ENCODE measurements at regions not wholly inside any gene's neighbourhood (a gene's known extent, or its start where the extent isn't known, plus 50 kb on each side); places are given as distances from the start of the nearest gene placed in this dataset.
A peak's percentile ranks its signal among the peaks of the same experiment; 100 is the strongest.

DNA sequence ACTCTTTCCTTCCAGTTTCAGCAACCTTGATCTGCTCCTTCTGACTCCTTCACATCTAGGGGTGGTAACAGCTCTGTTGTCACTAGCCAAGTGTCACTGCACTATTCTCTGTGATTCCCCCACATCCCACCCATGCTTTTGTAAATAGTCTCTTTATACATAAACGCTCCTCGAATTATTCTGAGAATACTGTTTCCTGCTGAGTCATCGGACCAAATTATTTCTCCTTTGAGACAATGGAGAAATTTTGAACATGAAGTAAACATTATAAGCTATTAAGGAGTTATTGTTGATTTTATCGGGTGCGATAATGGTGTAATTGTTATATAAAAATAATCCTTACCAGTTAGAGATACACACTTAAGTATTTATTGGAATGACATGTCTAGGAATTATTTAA, 245.1 kb upstream of the RPS6KA3 start:
- Mint-ChIP-seq H3K27ac (no peak overlapping the region), H3K9me3 (peaks cover 21% of the 10 kb centered on the region), H3K4me1 (peaks cover 27% of the 10 kb centered on the region), H3K36me3 (ENCODE audit: low read depth) (peaks cover 7% of the 10 kb centered on the region), H3K4me3 (no peak overlapping the region), H3K27me3 (peaks cover 17% of the 10 kb centered on the region)
- intact Hi-C loops (cut with micrococcal nuclease) = loop anchor here (10.0 kb wide), 1 partner anchor 863 kb away; the partner anchor contains the start of gene CNKSR2
- DNase-seq = no peak

DNA sequence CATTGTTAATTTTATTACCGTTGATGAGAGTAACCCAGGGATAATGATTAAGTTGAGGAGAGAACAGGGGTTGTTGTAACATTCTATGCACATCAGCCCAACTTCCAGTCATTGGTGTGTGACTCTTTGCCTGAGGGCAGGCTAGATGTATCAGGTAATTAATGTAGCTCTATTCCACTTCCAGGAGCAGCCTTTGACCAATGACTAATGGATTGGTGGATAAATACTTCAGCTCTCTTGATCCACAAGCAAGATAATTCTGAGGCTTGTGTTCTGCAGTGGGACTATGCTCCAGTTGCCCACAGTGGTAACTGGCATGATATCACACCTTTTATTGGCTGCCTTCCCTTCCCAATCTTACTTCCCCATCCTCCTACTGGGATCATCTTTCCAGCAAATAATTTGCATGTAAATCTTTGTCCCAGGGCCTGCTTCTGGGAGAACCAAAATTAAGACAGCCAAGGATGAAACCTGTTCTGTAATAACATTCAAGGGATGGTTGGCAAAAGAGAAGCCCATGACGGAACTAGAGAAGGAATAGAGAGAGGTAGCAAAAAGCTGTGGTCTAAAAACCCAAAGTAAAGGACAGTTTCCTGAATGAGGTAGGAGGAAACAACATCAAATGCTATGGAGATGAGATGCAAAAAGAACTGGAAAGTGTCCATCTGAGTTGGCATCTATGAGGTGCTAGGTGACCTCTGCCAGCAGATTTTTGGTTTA, 241.4 kb upstream of the RPS6KA3 start:
- Mint-ChIP-seq H3K4me1 (peaks cover 7% of the 10 kb centered on the region), H3K27me3 (peaks cover 31% of the 10 kb centered on the region), H3K4me3 (no peak overlapping the region), H3K9me3 (peaks cover 15% of the 10 kb centered on the region), H3K27ac (no peak overlapping the region), H3K36me3 (ENCODE audit: low read depth) (peaks cover 3% of the 10 kb centered on the region)
- intact Hi-C loops (cut with micrococcal nuclease) = no loop called here
- DNase-seq = peak; percentile 2

DNA sequence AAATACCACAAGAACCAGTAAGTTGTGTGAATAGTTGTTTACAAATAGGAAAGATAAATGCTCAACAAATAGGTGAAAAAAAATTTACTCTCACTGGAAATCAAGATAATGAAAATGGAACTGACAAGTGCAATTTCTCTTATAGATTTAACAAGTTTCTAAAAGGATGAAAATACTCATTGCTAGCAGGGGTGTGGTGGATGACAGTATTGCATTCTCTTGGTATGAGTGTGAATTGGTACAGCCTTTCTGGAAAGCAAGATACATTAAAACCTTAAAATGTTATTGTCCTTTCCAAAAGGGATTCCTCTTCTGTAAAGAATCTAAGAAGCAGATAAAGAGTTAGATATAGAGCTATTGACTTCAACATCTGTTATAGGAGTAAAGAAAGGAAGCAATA, 240.0 kb upstream of the RPS6KA3 start:
- H3K36me3 Mint-ChIP-seq (ENCODE audit: low read depth) = peaks cover 3% of the 10 kb centered on the region
- peaks cover 14% of the 10 kb centered on the region for H3K9me3 Mint-ChIP-seq
- peak; percentile 26 for DNase-seq
- H3K27ac Mint-ChIP-seq = no peak overlapping the region
- intact Hi-C loops (cut with micrococcal nuclease) = no loop called here
- no peak overlapping the region for H3K4me3 Mint-ChIP-seq
- peaks cover 38% of the 10 kb centered on the region for H3K27me3 Mint-ChIP-seq
- H3K4me1 Mint-ChIP-seq = peaks cover 6% of the 10 kb centered on the region

DNA sequence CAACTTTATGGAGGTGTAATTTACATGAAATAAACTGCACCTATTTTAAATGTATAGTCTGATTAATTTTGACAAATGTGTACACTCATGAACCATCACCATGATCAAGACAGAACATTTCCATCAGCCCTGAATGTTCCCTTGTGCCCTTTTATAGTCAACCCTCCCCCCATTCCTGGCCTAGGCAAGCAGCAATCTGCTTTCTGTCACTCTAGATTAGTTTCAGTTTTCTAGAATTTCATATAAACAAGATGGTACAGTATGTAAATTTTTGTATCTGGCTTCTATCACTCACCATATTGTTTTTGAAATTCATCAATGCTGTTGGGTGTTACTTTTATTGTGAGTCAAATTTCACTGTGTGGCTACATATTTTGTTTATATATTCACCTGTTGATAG, 234.2 kb upstream of the RPS6KA3 start:
- intact Hi-C loops (cut with micrococcal nuclease) = loop anchor here (2.0 to 5.0 kb wide), 2 partner anchors 14 to 234 kb away; partner anchors contain the start of gene RPS6KA3
- Mint-ChIP-seq H3K9me3 (peaks cover 3% of the 10 kb centered on the region), H3K4me1 (peaks cover 15% of the 10 kb centered on the region), H3K27ac (no peak overlapping the region), H3K27me3 (peaks cover 39% of the 10 kb centered on the region), H3K4me3 (no peak overlapping the region), H3K36me3 (ENCODE audit: low read depth) (no peaks in the 10 kb centered on the region)
- peak; percentile 31 for DNase-seq

DNA sequence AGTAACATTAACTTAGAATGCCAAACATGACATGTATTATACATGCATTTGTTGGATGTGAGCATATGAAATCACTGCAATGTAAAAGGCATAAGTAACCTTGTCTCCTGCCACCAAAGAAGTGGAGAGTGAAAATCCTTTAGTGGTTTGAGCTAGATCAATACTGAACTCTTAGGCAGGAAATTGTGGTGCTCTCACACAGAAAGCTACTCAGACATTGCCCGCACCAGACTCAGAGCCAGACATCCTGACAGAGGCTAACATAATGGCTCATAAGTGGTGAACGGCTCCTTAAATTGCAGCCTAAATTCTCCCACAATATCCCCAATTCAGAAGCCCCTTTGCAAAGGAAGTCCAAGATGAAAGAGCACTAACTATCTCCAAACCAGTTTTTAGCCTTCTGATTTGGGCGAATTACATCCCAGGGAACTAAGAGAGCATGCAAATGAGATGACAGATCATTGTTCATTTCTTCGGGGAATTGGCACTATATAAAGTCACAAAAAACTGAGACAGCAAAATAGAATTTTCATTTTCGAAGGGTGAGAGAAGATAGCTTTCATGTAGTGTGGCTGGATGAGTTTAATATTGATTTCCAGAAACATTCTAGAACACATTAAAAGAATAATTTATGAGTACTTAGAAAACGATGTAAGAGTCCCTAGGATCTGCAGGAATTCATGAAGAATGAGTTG, 233.6 kb upstream of the RPS6KA3 start:
- intact Hi-C loops (cut with micrococcal nuclease) = loop anchor here (2.0 to 5.0 kb wide), 2 partner anchors 14 to 233 kb away; partner anchors contain the start of gene RPS6KA3
- peak overlapping the region; percentile 48 for H3K4me3 Mint-ChIP-seq

GRCh38 chrX:20499763-20500162, 233.1 kb upstream of the RPS6KA3 start:
- peak overlapping the region; percentile 35 for H3K4me3 Mint-ChIP-seq
- peaks cover 3% of the 10 kb centered on the region for H3K9me3 Mint-ChIP-seq
- no peak overlapping the region for H3K27ac Mint-ChIP-seq
- H3K27me3 Mint-ChIP-seq = peaks cover 44% of the 10 kb centered on the region
- intact Hi-C loops (cut with micrococcal nuclease) = loop anchor here (2.0 to 5.0 kb wide), 2 partner anchors 15 to 232 kb away; partner anchors contain the start of gene RPS6KA3
- peaks cover 15% of the 10 kb centered on the region for H3K4me1 Mint-ChIP-seq
- no peak for DNase-seq
- H3K36me3 Mint-ChIP-seq (ENCODE audit: low read depth) = no peaks in the 10 kb centered on the region

More for the DNA sequence above, 233.6 kb upstream of the RPS6KA3 start:
- Mint-ChIP-seq H3K27me3 (peaks cover 43% of the 10 kb centered on the region), H3K9me3 (peaks cover 3% of the 10 kb centered on the region), H3K36me3 (ENCODE audit: low read depth) (no peaks in the 10 kb centered on the region), H3K4me1 (peaks cover 15% of the 10 kb centered on the region), H3K27ac (no peak overlapping the region)
- DNase-seq = peak; percentile 73

GRCh38 chrX:20498851-20499635, 232.3 kb upstream of the RPS6KA3 start:
- Mint-ChIP-seq H3K27me3 (peaks cover 41% of the 10 kb centered on the region), H3K4me3 (no peak overlapping the region), H3K4me1 (peaks cover 15% of the 10 kb centered on the region), H3K9me3 (peaks cover 1% of the 10 kb centered on the region), H3K27ac (no peak overlapping the region), H3K36me3 (ENCODE audit: low read depth) (no peaks in the 10 kb centered on the region)
- DNase-seq = no peak
- intact Hi-C loops (cut with micrococcal nuclease) = no loop called here

DNA sequence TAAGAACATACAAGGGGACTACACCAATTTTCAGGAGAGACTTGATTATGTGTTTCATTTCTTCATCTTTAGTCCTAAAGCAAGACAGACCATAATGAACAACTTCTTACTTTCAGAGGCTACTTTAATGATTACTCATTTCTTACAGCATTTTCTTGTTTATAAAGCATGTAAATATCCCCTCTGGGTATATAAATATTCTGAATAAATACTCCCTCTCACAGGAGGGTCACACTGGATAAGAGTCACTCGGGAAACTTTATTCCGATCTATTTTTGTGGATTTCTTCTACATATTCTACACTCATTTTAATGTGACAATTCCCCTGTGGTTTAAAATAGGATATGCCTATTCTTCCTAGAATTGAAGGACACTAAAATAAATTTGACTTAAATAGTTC, 228.9 kb upstream of the RPS6KA3 start:
- Mint-ChIP-seq H3K36me3 (ENCODE audit: low read depth) (no peaks in the 10 kb centered on the region), H3K4me3 (no peak overlapping the region), H3K27me3 (peaks cover 27% of the 10 kb centered on the region), H3K4me1 (peaks cover 11% of the 10 kb centered on the region), H3K9me3 (no peaks in the 10 kb centered on the region), H3K27ac (no peak overlapping the region)
- intact Hi-C loops (cut with micrococcal nuclease) = no loop called here
- DNase-seq = peak; percentile 1

- Mint-ChIP-seq H3K4me3 (no peak overlapping the region), H3K4me1 (peaks cover 7% of the 10 kb centered on the region), H3K27me3 (peaks cover 6% of the 10 kb centered on the region), H3K36me3 (ENCODE audit: low read depth) (no peaks in the 10 kb centered on the region), H3K27ac (no peak overlapping the region), H3K9me3 (no peaks in the 10 kb centered on the region)
- no peak for DNase-seq
- intact Hi-C loops (cut with micrococcal nuclease) = no loop called here
Observed at GRCh38 chrX:20488473-20488872, 221.8 kb upstream of the RPS6KA3 start.

DNA sequence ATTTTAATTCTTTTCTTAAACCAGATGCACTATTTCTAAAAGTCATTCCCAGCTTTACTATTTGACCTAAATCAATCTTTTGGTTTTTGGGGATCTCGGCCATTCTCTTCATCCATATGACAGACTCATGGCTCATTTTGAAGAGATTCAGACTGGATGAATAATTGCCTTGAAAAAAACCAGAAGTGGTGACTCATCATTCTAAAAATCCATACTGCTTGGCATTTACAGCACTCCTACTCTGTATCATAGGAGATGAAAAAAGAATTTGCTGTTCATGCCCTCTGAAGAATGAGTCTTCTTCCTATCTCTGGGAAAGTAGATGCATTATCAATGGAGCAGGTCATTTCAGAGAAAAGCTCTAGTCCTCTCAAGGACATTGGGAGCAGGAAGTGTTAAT, 220.5 kb upstream of the RPS6KA3 start:
- H3K27ac Mint-ChIP-seq = no peak overlapping the region

GRCh38 chrX:20481632-20482031, 214.9 kb upstream of the RPS6KA3 start:
- Mint-ChIP-seq H3K36me3 (ENCODE audit: low read depth) (no peaks in the 10 kb centered on the region), H3K4me1 (peaks cover 1% of the 10 kb centered on the region), H3K27me3 (peaks cover 14% of the 10 kb centered on the region), H3K27ac (no peak overlapping the region), H3K9me3 (peaks cover 4% of the 10 kb centered on the region), H3K4me3 (no peak overlapping the region)
- no peak for DNase-seq
- intact Hi-C loops (cut with micrococcal nuclease) = no loop called here

More for the DNA sequence above, 220.5 kb upstream of the RPS6KA3 start:
- peaks cover 9% of the 10 kb centered on the region for H3K4me1 Mint-ChIP-seq
- no peaks in the 10 kb centered on the region for H3K36me3 Mint-ChIP-seq (ENCODE audit: low read depth)
- intact Hi-C loops (cut with micrococcal nuclease) = no loop called here
- H3K27me3 Mint-ChIP-seq = peaks cover 9% of the 10 kb centered on the region
- no peaks in the 10 kb centered on the region for H3K9me3 Mint-ChIP-seq
- no peak overlapping the region for H3K4me3 Mint-ChIP-seq
- DNase-seq = no peak

GRCh38 chrX:20479896-20480295, 213.2 kb upstream of the RPS6KA3 start:
- Mint-ChIP-seq H3K4me3 (no peak overlapping the region), H3K9me3 (peaks cover 4% of the 10 kb centered on the region), H3K27me3 (peaks cover 14% of the 10 kb centered on the region), H3K36me3 (ENCODE audit: low read depth) (no peaks in the 10 kb centered on the region), H3K27ac (no peak overlapping the region), H3K4me1 (peaks cover 1% of the 10 kb centered on the region)
- no peak for DNase-seq
- intact Hi-C loops (cut with micrococcal nuclease) = no loop called here

DNA sequence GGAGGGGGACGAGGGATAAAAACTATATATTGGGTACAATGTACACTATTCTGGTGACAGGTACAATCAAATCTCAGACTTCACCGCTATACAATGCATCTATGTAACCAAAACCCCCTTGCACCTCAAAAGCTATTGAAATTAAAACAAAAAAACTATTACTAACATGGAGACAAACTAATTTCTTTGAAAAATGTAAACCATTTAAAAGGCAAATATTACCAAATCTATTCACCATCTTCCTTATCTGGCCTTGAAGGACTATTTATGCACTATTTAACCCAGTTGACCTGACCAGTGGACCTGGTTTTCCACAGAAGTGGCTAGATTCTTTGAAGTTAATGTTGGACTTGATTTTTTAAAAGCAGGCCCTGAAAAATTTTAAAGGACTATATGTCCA, 212.3 kb upstream of the RPS6KA3 start:
- peaks cover 1% of the 10 kb centered on the region for H3K4me1 Mint-ChIP-seq
- H3K27ac Mint-ChIP-seq = no peak overlapping the region
- no peak for DNase-seq
- H3K9me3 Mint-ChIP-seq = peaks cover 4% of the 10 kb centered on the region
- H3K36me3 Mint-ChIP-seq (ENCODE audit: low read depth) = no peaks in the 10 kb centered on the region
- intact Hi-C loops (cut with micrococcal nuclease) = no loop called here
- H3K27me3 Mint-ChIP-seq = peaks cover 11% of the 10 kb centered on the region
- H3K4me3 Mint-ChIP-seq = no peak overlapping the region
